ENCODE measurements at regions not wholly inside any gene's neighbourhood (a gene's known extent, or its start where the extent isn't known, plus 50 kb on each side); places are given as distances from the start of the nearest gene placed in this dataset.

- no peak overlapping the region for H3K9ac ChIP-seq (ENCODE audit: low read length)
- no peaks in the 10 kb centered on the region for H4K20me1 ChIP-seq (ENCODE audit: insufficient read depth)
- DNase-seq (ENCODE audit: low read depth, low spot score) = no peak
- H3K4me1 ChIP-seq (ENCODE audit: control insufficient read depth in 1 of 2, insufficient read depth in 2 of 2, low read length in 2 of 2) = no peaks in the 10 kb centered on the region
- no peaks in the 10 kb centered on the region for H3K36me3 ChIP-seq (ENCODE audit: control insufficient read depth in 1 of 2, insufficient read depth in 2 of 2, low read length in 2 of 2)
- BruUV-seq (replicated peaks) = no TSS peak
- ATAC-seq = no peak
- ChIA-PET RAD21 (ENCODE audit: low non-redundant PET in 1 of 2, low total read pairs in 2 of 2, uncharacterized antibody in 2 of 2, unreplicated experiment in 2 of 2) (no interaction called here), POLR2A (no interaction called here), CTCF (no interaction called here)
- H3K4me2 ChIP-seq (ENCODE audit: low read length) = no peak overlapping the region
- intact Hi-C loops (cut with micrococcal nuclease) = no loop called here
- H2AFZ ChIP-seq (ENCODE audit: low read depth, low read length, poor library complexity, severe bottlenecking) = no peak overlapping the region
- H3K27me3 ChIP-seq (ENCODE audit: insufficient read depth, low read length) = no peaks in the 10 kb centered on the region
- H3K9me3 ChIP-seq (ENCODE audit: control insufficient read depth in 1 of 2, insufficient read depth in 1 of 2, low read depth in 1 of 2, low read length in 2 of 2) = no peaks in the 10 kb centered on the region
- no peaks in the 10 kb centered on the region for H3K79me2 ChIP-seq (ENCODE audit: insufficient read depth, low read length)
- H3K9me2 ChIP-seq (ENCODE audit: insufficient read depth) = no peaks in the 10 kb centered on the region
- no peak for TF ChIP-seq EZH2phosphoT487 (IDR thresholded peaks at IDR 0.05; ENCODE audit: borderline replicate concordance)
- no peak for TF ChIP-seq SIN3A (IDR thresholded peaks at IDR 0.05; ENCODE audit: low read depth)
- no peak for TF ChIP-seq FOSL1 (IDR thresholded peaks at IDR 0.05; ENCODE audit: low read depth)
- no peak for TF ChIP-seq ATF3 (IDR thresholded peaks at IDR 0.05)
- TF ChIP-seq CTCF (IDR thresholded peaks at IDR 0.05 in 2 of 3, conservative IDR thresholded peaks at IDR 0.05 in 1 of 3; ENCODE audit: borderline replicate concordance in 1 of 3, insufficient read depth in 1 of 3, low read depth in 2 of 3, low read length in 2 of 3) = no peak
- no peak for TF ChIP-seq EGR1 (IDR thresholded peaks at IDR 0.05; ENCODE audit: low read depth)
- TF ChIP-seq SRF (IDR thresholded peaks at IDR 0.05; ENCODE audit: low read depth) = no peak
- no peak for TF ChIP-seq ZFX (IDR thresholded peaks at IDR 0.05)
- no peak for TF ChIP-seq CBX3 (IDR thresholded peaks at IDR 0.05; ENCODE audit: low read depth)
- no peak for TF ChIP-seq POLR2AphosphoS5 (IDR thresholded peaks at IDR 0.05; ENCODE audit: low read depth, low read length)
- no peak overlapping the region for H3K4me3 ChIP-seq (replicated peaks in 1 of 2; ENCODE audit: low read depth in 1 of 2, low read length in 2 of 2)
- H3K27ac ChIP-seq (ENCODE audit: low read depth, low read length) = no peak overlapping the region
These were observed 483.1 kb upstream of the CHST9 start for GRCh38 chr18:27668158-27668557.

- H2AFZ ChIP-seq (ENCODE audit: low read depth, low read length, poor library complexity, severe bottlenecking) = no peak overlapping the region
- no peaks in the 10 kb centered on the region for H4K20me1 ChIP-seq (ENCODE audit: insufficient read depth)
- no peaks in the 10 kb centered on the region for H3K9me2 ChIP-seq (ENCODE audit: insufficient read depth)
- H3K9ac ChIP-seq (ENCODE audit: low read length) = no peak overlapping the region
- H3K27ac ChIP-seq (ENCODE audit: low read depth, low read length) = no peak overlapping the region
- no peak overlapping the region for H3K4me2 ChIP-seq (ENCODE audit: low read length)
- H3K27me3 ChIP-seq (ENCODE audit: insufficient read depth, low read length) = no peaks in the 10 kb centered on the region
- no peak for ATAC-seq
- H3K36me3 ChIP-seq (ENCODE audit: control insufficient read depth in 1 of 2, insufficient read depth in 2 of 2, low read length in 2 of 2) = no peaks in the 10 kb centered on the region
- BruUV-seq (replicated peaks) = no TSS peak
- H3K4me1 ChIP-seq (ENCODE audit: control insufficient read depth in 1 of 2, insufficient read depth in 2 of 2, low read length in 2 of 2) = no peaks in the 10 kb centered on the region
- no peak overlapping the region for H3K4me3 ChIP-seq (replicated peaks in 1 of 2; ENCODE audit: low read depth in 1 of 2, low read length in 2 of 2)
- 0 out of 4 replicates have a peak, but pooled peaks cover 0 to 2% of the 10 kb centered on the region in 2 experiments for H3K9me3 ChIP-seq (ENCODE audit: control insufficient read depth in 1 of 2, insufficient read depth in 1 of 2, low read depth in 1 of 2, low read length in 2 of 2)
- ChIA-PET CTCF (no interaction called here), POLR2A (no interaction called here), RAD21 (ENCODE audit: low non-redundant PET in 1 of 2, low total read pairs in 2 of 2, uncharacterized antibody in 2 of 2, unreplicated experiment in 2 of 2) (no interaction called here)
- no peaks in the 10 kb centered on the region for H3K79me2 ChIP-seq (ENCODE audit: insufficient read depth, low read length)
- DNase-seq (ENCODE audit: low read depth, low spot score) = no peak
- intact Hi-C loops (cut with micrococcal nuclease) = no loop called here
- TF ChIP-seq ZNF274 (IDR thresholded peaks at IDR 0.05; ENCODE audit: low read depth, low read length) = no peak
- no peak for TF ChIP-seq ELF1 (IDR thresholded peaks at IDR 0.05; ENCODE audit: borderline replicate concordance, low read depth)
- TF ChIP-seq CEBPB (IDR thresholded peaks at IDR 0.05; ENCODE audit: low read depth) = no peak
- TF ChIP-seq SP1 (IDR thresholded peaks at IDR 0.05; ENCODE audit: low read depth) = no peak
- no peak for TF ChIP-seq SIN3A (IDR thresholded peaks at IDR 0.05; ENCODE audit: low read depth)
- TF ChIP-seq TCF7L2 (IDR thresholded peaks at IDR 0.05; ENCODE audit: borderline replicate concordance, extremely low read depth, insufficient read depth, insufficient read length) = no peak
- TF ChIP-seq ATF3 (IDR thresholded peaks at IDR 0.05) = no peak
- no peak for TF ChIP-seq POLR2A (IDR thresholded peaks at IDR 0.05; ENCODE audit: borderline replicate concordance, extremely low read depth, insufficient read depth, insufficient read length)
- TF ChIP-seq REST (IDR thresholded peaks at IDR 0.05; ENCODE audit: low read depth) = no peak
- TF ChIP-seq MAX (IDR thresholded peaks at IDR 0.05) = no peak
These were observed 482.0 kb upstream of the CHST9 start for GRCh38 chr18:27667064-27667463.

All from HCT116 (cell line).